Neural crest cell (in vitro differentiated cells): ENCODE measurements at regions not wholly inside any gene's neighbourhood (a gene's known extent, or its start where the extent isn't known, plus 50 kb on each side); places are given as distances from the start of the nearest gene placed in this dataset.

ENCODE experiments used
- DNase-seq: peaks from one replicate; pipeline ENCODE4 v3.0.0; 2021; ENCODE audit warnings: low read depth, mixed read lengths, low spot score
- H3K27ac Mint-ChIP-seq: one replicate; pipeline ENCODE4 v1.8.0; 2021; ENCODE audit warnings: mild to moderate bottlenecking, mixed read lengths; ENCODE audit not compliant: unreplicated experiment
- H3K27me3 Mint-ChIP-seq: 2 replicates; pipeline ENCODE4 v1.8.0; 2021; ENCODE audit warnings: low read depth, mild to moderate bottlenecking, mixed read lengths
- H3K36me3 Mint-ChIP-seq: 2 replicates; pipeline ENCODE4 v1.8.0; 2021; ENCODE audit warnings: low read depth, mild to moderate bottlenecking, mixed read lengths
- H3K4me1 Mint-ChIP-seq: 2 replicates; pipeline ENCODE4 v1.8.0; 2021; ENCODE audit warnings: mixed read lengths
- H3K4me3 Mint-ChIP-seq: one replicate; pipeline ENCODE4 v1.8.0; 2021; ENCODE audit warnings: mild to moderate bottlenecking, mixed read lengths
- H3K9me3 Mint-ChIP-seq: 2 replicates; pipeline ENCODE4 v1.8.0; 2021; ENCODE audit warnings: mixed read lengths
- TF ChIP-seq, protein P1 (sequence below): fragments of 200-600 bp; sonication (generic); conservative IDR thresholded peaks from 2 replicates; pipeline ENCODE4 v1.5.0; 2021; ENCODE audit warnings: antibody characterized with exemption, mild to moderate bottlenecking

DNA sequence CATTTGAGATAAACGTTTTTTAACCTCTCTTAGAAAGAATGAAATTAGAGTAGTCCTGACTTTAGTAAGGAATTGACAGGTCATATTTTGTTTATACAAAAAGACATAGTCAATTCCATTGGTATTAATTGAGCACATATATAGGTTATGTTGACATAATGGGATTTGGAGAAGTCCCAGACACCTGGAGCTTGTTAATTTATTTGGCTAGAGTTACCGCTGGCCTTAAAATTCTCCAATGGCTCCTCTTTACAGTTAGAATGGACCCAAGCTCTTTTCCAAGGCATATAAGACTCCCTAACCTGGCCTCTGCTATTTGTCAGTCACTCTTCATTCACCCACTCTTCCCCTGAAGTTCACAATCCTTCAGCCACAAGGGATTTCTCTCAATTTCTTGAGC is 221.3 kb downstream of the CBLN4 start:
- Mint-ChIP-seq H3K4me1 (no peaks in the 10 kb centered on the region), H3K9me3 (peaks cover 17% of the 10 kb centered on the region), H3K27ac (no peak overlapping the region), H3K36me3 (no peaks in the 10 kb centered on the region), H3K27me3 (peaks cover 3% of the 10 kb centered on the region), H3K4me3 (no peak overlapping the region)
- no peak for DNase-seq
- TF ChIP-seq, protein P1, sequence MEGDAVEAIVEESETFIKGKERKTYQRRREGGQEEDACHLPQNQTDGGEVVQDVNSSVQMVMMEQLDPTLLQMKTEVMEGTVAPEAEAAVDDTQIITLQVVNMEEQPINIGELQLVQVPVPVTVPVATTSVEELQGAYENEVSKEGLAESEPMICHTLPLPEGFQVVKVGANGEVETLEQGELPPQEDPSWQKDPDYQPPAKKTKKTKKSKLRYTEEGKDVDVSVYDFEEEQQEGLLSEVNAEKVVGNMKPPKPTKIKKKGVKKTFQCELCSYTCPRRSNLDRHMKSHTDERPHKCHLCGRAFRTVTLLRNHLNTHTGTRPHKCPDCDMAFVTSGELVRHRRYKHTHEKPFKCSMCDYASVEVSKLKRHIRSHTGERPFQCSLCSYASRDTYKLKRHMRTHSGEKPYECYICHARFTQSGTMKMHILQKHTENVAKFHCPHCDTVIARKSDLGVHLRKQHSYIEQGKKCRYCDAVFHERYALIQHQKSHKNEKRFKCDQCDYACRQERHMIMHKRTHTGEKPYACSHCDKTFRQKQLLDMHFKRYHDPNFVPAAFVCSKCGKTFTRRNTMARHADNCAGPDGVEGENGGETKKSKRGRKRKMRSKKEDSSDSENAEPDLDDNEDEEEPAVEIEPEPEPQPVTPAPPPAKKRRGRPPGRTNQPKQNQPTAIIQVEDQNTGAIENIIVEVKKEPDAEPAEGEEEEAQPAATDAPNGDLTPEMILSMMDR: no peak

DNA sequence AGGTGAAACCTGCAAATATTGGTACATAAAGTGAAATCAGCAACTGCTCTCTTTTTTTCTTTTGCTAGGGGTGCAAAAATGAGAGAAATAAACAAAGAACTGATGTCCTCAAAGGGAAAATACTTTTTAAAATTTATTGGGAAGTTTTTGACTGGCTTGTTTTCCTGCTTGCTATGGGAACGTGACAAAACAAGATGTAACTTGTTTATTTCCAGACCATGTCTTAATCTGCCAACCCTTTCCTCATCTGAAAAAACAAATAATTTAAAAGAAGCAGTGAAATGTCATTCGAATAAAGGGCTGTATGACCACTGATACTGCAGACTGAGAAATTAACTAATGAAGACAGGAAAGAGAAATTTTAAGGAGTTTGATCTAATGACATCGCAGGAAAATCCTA is 221.9 kb downstream of the CBLN4 start:
- Mint-ChIP-seq H3K27ac (no peak overlapping the region), H3K4me1 (no peaks in the 10 kb centered on the region), H3K4me3 (no peak overlapping the region), H3K27me3 (peaks cover 3% of the 10 kb centered on the region), H3K36me3 (no peaks in the 10 kb centered on the region), H3K9me3 (peaks cover 17% of the 10 kb centered on the region)
- TF ChIP-seq, protein P1: no peak
- DNase-seq: no peak

DNA sequence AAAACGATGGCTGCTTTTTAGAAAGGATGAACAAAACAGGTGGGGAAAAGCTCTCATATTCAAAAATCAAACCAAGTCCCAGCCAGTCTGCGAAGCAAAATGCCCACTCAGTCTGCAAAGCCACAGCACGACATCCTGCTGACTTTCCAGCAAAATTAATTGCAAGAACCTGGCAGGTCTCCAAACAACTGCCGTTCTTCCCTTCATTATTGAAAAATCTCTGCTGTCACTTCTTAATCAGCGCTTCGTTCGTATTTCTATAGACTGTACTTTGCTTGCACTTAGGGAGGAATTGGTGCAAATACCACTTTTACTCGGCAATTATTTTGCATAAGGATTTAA is 222.4 kb downstream of the CBLN4 start:
- no peak overlapping the region for H3K4me3 Mint-ChIP-seq
- DNase-seq: no peak
- H3K27me3 Mint-ChIP-seq: peaks cover 3% of the 10 kb centered on the region
- H3K4me1 Mint-ChIP-seq: no peaks in the 10 kb centered on the region
- TF ChIP-seq, protein P1: no peak
- no peak overlapping the region for H3K27ac Mint-ChIP-seq
- H3K36me3 Mint-ChIP-seq: no peaks in the 10 kb centered on the region
- peaks cover 17% of the 10 kb centered on the region for H3K9me3 Mint-ChIP-seq

GRCh38 chr20:55782224-55782911 is 223.0 kb downstream of the CBLN4 start:
- no peaks in the 10 kb centered on the region for H3K36me3 Mint-ChIP-seq
- H3K9me3 Mint-ChIP-seq: peaks cover 17% of the 10 kb centered on the region
- DNase-seq: no peak
- no peak overlapping the region for H3K27ac Mint-ChIP-seq
- TF ChIP-seq, protein P1: no peak
- H3K4me3 Mint-ChIP-seq: no peak overlapping the region
- H3K4me1 Mint-ChIP-seq: no peaks in the 10 kb centered on the region
- peaks cover 3% of the 10 kb centered on the region for H3K27me3 Mint-ChIP-seq

DNA sequence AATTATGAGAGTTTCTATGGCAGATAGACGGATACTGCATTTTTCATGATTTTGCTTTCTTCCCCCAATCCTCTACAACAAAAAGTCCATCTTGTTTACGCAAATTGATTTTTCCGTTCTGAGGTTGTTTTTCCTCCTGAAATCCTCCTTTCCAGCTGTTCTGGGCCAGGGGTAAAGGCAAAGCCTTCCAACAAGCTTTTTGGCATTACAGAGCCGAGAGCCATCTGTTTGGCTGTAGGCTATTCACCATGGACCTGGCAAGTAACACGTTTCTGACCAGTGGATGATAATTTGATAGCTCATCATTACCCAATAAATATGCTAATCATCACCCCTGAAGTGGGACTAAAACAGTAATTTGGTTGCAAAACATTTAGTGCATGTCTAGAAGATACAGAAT is 226.5 kb downstream of the CBLN4 start:
- Mint-ChIP-seq H3K36me3 (no peaks in the 10 kb centered on the region), H3K4me1 (no peaks in the 10 kb centered on the region), H3K27ac (no peak overlapping the region), H3K9me3 (peaks cover 8% of the 10 kb centered on the region), H3K27me3 (no peaks in the 10 kb centered on the region), H3K4me3 (no peak overlapping the region)
- TF ChIP-seq, protein P1: no peak
- DNase-seq: no peak

DNA sequence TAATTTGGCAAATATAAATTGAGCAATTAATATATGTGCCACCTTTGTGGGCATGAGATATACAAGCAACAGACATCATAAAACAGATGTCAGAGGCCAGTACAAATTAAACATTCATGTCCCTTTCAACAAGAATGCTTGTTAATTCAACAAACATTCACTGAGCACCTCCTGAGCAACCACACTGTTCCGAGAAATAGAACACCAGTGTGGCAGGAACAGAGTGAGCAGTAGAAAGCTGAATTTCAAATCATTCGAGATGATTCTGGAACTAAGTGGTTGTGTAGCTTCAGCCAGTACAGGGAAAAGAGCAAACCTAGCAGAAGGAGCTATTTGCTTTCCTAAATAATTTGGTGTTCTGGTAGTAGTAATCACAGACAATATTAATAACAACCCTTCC is 227.7 kb downstream of the CBLN4 start:
- Mint-ChIP-seq H3K27me3 (no peaks in the 10 kb centered on the region), H3K4me3 (no peak overlapping the region), H3K4me1 (no peaks in the 10 kb centered on the region), H3K36me3 (no peaks in the 10 kb centered on the region), H3K9me3 (peaks cover 8% of the 10 kb centered on the region), H3K27ac (no peak overlapping the region)
- no peak for DNase-seq
- TF ChIP-seq, protein P1: no peak
